ENCODE measurements at regions not wholly inside any gene's neighbourhood (a gene's known extent, or its start where the extent isn't known, plus 50 kb on each side); places are given as distances from the start of the nearest gene placed in this dataset.

DNA sequence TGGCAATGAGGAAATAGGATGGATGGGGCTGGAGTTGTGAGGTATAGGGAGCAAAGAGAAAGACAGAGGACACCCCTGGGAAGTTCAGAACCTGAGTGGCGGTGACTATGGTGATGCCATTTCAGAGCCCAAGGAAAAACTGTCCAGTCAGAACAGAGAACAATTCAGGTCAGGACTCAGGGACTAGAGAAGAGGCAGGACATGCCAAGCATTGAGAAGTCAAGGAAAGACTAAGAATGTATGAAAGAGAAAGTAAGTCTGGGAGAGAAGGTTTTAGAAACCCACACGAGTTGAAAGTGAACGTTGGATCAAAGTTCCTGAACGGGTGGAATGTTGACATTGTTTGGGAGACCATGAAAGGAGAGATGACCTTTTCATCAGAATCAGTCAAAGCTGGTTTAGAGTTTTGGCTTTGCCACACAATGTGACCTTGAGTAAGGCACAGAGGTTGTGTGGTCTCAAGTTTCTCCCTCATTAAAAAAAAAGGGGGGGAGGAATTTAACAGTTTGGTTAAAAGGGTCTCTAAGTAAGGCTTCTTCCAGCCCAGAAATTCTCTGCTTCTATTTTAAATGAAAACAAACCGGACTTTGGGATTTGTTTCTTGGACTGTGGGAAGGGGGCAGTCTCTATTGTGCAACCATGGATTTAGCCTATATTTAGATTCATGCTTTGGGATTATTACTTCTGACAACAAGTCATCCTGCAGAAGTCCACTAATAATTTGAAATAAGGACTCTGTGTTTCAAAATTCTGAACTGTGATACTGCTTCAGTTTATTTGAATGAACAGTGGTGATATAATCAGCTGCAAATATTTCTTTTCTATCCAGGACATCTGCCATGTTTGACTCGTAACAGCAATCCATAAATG is 315.9 kb upstream of the TBL1XR1 start:
- DNase-seq (ENCODE audit: low read depth, low spot score): no peak
- no peak overlapping the region for H3K4me3 ChIP-seq (ENCODE audit: low read length)

DNA sequence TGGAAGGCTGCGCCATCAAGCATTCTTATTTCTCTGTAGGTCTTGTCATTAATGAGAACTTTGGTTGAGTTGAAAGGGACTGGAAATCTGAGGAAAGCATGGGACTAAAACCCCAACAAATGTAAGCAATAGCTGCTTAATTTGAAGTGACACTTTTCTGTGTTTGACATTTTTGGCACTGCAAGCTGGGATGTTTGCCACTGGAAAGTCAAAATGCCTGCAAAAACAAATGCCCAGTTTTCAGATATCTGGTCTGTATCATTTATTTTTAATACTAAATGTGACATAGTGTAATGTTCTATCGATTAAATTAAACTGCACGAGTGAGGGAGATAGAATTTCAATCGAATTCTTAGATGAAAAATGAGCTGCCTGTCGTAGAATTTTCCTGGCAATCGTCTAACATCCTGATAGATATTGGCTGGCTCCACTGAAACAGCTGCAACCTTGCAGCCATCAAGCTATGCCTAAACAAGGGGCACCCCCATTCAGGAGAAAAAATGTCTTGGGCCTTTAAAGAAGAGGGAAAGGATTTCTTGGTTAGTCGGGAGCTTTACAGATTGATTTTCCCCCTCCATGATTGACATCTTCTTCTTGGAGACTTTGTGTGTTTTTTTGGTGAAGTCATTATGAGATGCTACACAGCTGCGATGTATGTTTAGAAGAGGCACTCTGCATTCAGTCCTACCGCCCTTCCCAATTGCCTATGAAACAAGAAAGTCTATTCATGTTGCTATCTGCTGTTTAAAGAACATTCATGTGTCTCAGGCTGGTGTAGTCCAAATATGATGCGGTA is 316.7 kb upstream of the TBL1XR1 start:
- no peak overlapping the region for H3K4me3 ChIP-seq (ENCODE audit: low read length)
- DNase-seq (ENCODE audit: low read depth, low spot score): no peak

DNA sequence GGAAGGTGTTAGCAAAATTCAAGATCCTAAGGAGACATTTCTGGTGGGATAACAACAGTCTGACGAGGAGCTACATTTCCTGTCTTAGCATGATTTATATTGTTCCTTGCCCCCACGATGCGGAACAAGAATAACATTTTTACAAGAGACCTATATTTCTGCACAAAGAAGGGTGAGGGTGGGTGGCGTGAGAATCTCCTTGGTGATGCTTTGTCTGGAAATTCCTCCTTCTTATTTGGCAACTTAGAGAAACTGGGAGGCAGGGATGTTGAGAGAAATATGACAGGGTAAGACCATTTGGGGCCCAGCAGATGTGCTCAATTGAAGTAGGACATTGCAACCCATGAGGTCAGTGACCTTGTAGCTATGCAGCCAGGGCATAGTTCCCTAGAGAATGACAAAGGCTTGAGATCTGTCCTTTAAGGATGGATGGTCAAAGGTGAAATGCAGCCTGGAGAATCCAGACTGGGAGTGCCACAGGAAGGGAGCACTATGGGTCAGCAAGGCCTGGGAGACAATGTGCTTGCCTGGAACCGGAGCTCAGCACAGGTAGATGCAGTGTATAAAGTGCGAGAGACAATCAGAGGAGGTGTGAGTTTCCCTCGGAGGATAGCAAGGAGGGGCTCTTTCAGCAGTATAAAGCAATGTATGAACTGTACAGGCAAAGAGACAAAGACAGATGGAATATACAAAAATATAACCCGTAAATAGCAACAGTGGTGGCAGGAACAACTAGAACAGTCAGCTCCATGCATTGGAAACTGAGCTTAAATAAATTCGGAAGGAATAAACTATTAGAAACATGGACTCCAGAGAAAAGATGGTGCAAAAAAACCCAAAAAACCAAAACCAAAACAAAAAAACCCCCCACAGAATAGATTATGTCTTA is 317.6 kb upstream of the TBL1XR1 start:
- DNase-seq (ENCODE audit: low read depth, low spot score): no peak
- H3K4me3 ChIP-seq (ENCODE audit: low read length): no peak overlapping the region

DNA sequence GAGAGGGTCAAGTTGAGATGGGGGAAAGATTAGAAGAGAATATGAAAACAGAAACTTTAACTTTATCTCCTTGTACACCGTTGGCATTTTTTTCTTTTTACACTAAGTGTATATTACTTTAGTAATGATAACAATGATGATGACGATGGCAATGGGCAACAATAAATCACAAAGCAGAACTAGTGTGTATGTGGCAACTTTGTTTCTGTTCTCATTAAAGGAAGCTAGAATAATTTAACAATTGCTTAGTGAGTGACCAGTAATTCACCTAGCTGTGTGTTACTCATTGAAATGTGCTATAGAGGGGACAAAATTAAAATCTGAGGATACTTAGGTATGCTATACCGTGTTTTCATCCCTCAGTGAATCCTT is 318.5 kb upstream of the TBL1XR1 start:
- H3K4me3 ChIP-seq (ENCODE audit: low read length): no peak overlapping the region
- no peak for DNase-seq (ENCODE audit: low read depth, low spot score)

DNA sequence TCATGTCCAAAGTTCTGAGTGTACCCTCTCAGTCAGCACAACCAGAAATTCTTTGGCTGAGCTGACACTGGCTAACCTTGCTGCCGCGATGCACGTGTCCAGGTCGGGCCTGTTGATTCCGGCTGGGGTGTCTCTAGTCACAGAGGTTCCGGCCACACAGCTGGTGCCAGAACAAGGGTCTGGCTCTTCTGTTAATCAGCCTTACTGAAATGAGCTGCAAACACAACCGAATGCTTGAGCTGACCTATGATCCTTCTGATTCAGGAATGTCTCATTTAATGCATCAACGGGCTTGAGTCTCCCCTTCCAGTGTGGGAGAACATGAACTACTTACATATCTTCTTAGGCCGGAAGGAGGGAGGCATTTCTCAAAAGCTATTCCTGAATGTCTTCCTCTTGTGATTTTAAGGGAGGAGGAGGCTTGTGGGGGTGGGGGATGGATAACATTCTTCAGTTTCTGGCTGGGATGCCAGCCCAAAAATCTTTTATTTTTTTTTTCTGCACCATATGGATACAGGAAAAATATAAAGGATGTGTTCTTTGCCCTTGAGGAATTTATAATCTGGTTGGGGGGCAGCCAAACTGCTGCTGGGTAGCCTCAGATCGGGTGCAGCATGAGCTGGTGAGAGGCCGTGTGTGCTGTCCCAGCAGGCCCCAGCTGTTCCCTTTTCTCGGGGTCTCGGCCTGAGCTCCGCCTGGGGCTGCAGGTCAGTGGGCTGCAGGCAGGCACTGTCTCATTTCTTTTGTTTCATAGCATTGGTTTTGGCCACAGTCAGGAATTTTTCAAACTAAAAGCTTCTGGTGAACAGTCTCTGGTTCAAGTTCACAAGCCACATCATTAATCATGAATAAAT is 319.1 kb upstream of the TBL1XR1 start:
- H3K4me3 ChIP-seq (ENCODE audit: low read length): no peak overlapping the region
- DNase-seq (ENCODE audit: low read depth, low spot score): no peak

DNA sequence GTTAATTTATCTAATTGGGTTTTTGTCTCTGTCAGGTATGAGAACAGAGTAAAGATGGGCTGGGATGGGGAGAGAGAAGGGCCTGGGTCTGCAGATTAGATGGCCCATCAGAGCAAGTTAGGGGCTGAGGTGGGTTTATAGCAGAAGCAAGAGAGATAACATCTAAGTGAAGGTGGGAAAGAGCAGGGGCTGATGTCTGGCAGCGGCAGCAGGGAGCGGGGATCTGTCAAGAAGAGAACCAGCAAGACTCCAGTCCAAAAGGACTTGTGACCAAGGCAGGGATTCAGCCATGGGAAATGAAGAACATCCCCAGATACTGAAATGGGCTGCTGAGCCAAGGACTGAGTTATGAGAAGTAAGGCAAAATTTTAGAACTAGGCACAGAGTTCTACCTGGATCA is 320.6 kb upstream of the TBL1XR1 start:
- no peak for DNase-seq (ENCODE audit: low read depth, low spot score)
- no peak overlapping the region for H3K4me3 ChIP-seq (ENCODE audit: low read length)

DNA sequence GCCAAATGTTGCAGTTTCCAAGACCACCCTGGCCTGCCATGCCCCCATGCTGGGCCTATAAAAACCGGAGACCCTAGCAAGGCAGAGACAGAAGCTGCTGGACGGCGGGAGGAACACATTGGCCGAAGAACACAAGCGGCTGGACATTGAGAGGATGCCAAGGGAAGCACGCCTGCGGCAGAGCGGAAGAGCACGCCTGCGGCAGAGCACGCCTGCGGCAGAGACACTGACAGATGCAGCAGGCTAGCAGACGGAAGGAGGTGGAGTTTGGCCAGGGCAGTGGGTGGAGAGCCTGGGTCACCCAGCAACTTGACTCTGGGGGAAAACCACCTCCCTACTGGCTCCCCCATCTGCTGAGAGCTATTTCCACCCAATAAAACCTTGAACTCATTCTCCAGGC is 322.3 kb upstream of the TBL1XR1 start:
- no peak for DNase-seq (ENCODE audit: low read depth, low spot score)
- no peak overlapping the region for H3K4me3 ChIP-seq (ENCODE audit: low read length)

DNA sequence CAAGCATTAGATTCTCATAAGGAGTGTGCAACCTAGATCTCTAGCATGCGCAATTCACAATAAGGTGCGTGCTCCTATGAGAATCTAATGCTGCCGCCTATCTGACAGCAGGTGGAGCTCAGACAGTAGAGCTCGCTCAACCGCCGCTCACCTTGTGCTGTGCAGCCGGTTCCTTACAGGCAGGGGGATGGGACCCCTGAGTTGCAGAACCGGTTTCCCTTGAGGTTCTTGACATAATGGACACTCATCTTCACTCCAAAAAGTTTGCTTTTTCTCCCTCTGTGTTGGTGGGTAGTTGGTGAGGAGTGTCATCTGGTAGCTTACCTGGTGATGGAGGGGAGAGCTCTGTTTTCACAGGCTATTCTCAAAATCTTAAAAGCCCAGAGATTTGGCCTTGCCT is 324.0 kb upstream of the TBL1XR1 start:
- H3K4me3 ChIP-seq (ENCODE audit: low read length): no peak overlapping the region
- DNase-seq (ENCODE audit: low read depth, low spot score): no peak

DNA sequence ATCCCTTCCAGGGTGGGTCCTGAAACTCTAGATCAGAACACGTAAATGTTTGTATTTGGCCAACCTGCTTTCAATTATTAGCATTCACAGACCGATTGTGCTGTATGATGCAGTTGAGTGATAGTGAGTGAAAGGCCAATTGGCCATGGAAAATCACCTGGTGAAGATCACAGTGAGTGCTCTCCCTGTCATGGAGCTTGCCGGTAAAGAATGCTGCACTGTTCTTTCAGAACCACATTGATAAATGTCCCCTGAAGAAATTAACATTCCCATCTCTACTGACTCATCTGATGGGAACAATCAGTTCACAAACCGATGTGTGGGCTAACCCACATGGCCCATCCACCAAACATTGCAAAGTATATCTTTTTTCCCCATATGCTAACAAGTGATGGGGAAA is 324.8 kb upstream of the TBL1XR1 start:
- no peak overlapping the region for H3K4me3 ChIP-seq (ENCODE audit: low read length)
- no peak for DNase-seq (ENCODE audit: low read depth, low spot score)

DNA sequence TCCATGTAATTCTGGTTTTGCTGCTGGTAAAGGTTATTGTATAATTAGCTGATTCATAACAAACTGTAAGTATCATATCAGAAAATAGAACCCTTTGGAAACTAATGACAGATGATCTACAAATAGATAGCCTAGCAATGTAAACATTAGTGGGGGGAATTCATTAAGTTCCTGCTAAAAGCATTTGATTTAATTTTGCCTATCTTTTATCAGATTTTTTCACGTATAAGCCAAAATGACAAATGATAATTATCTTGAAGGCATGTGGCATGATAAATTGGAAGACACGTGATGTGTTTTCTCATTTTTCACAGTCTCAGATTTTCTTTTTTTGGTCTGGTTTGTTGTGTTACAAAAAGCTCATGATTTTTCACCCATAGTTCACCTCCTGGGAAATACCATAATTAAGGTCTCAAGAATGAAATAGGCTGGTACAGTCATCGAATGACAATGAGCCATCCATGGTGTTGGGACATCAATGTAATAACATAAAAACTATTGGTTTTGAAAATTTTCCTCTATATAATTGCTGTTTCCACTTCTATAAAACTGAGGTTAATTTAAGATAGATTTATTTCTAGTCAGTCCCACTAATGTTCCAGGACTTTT is 325.9 kb upstream of the TBL1XR1 start:
- no peak for DNase-seq (ENCODE audit: low read depth, low spot score)
- no peak overlapping the region for H3K4me3 ChIP-seq (ENCODE audit: low read length)

DNA sequence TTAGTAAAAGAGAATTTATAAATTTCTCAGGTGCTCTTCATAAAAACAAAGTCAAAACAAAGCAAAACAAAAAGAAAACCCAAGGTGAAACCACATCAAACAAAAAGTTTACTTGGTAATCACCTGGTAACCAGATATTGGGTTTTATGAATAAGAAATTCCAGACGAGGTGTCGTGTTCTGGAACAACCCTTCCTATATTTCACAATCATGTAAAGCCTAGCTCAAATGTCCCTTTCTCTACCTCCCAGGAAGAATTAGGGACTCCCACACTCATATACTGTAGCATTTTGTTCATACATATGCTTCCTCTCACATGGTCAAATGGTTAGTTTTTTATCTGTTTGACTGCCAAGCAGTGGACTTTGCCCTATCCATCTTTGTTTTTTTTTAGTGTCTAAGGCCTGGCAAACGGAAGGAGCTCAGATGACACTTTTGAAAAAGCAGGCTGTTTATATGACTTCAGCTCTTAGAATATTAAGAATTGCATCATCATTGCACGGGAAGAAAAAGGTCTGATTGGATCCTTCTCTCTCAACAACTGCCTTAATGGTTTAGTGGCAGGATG is 326.7 kb upstream of the TBL1XR1 start:
- no peak for DNase-seq (ENCODE audit: low read depth, low spot score)
- H3K4me3 ChIP-seq (ENCODE audit: low read length): no peak overlapping the region

DNA sequence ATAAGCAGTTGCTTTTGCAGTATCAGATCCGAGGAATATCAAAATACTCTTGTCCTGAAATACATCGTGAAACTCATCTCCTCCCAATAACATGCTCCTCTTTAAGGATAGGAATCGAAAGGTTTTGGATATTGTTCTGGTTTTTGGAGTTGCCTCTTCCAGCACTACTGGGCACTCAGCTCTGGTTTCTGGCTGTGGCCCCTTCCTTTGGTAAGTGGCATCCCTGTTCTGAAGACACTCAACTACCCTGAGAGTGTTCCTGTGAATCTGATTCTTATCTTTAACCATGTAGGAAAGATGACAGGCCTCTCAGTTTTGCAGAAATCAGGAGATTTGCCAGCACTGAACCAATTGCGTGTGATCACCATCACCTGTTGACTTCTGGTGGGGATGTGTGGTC is 327.5 kb upstream of the TBL1XR1 start:
- no peak overlapping the region for H3K4me3 ChIP-seq (ENCODE audit: low read length)
- DNase-seq (ENCODE audit: low read depth, low spot score): no peak

DNA sequence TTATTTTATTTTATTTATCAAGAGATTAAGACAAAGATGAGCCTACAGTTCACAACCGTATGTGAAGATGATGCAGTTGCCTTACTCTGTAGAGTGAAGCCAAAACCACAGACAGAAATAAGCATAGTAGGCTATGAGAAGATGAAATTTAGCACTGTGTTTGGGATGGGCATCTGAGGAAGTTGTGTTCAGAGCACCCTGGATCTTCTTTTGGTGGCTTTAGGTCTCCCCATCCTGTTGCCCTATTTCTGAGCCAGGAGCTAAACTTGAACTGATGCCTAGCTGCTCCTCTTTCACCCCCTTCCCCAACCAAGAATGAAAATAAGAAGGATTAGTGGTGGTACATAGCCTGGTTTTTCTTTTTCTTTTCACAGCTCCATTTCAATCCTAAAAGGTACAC is 328.1 kb upstream of the TBL1XR1 start:
- DNase-seq (ENCODE audit: low read depth, low spot score): no peak
- no peak overlapping the region for H3K4me3 ChIP-seq (ENCODE audit: low read length)

DNA sequence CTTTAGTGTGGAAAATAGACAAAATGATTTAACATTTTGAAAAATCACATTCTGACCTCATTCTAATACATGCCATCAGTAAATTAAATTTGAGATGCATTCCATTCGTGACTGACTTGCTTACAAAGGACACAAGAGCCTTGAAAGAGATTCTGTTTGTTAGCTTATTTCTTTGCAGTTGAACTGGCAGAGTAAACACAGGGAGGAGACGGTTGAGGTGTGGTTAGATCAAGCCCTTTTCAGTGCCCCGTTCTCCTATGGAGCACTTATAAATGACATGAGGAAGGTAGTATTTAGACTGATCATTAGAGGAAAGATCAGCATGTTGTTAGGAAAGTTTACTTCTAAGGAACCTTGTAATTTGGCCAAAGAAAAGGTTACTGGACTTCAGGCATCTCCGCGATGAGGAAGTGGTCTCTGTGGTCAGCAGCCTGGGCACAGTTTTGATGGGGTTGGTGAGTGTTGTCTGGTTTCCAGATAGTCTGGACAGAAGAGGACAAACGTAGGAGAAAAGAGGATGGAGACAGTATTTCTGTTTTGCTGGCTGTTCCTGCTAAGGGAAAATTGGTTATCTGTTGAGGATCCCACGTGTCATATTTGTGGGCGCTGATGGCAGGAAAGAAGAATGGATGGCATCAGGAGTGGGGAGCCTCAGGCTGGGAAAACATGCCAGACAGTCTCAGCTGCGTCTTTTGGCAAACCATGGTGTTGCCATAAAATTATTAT is 328.9 kb upstream of the TBL1XR1 start:
- no peak for DNase-seq (ENCODE audit: low read depth, low spot score)
- no peak overlapping the region for H3K4me3 ChIP-seq (ENCODE audit: low read length)

DNA sequence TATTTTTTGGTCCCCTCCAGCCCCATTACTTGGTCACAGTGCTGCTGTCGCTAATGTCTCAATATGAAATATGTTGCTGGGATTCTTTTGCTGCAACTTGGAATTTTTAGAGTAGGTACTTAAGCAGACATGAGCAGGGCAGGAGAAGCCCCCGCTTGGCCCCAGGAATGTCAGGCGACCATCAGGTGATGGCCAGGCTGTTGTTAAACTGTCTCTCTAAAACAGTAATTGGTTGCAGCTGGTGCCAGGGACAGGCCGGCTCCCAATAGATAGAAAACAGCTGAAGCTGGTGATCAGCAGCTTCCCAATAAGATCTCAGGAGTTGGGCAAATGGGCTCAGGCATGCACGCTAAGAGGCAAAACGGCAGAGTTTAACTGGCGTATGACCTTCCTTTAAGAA is 329.9 kb upstream of the TBL1XR1 start:
- DNase-seq (ENCODE audit: low read depth, low spot score): no peak
- H3K4me3 ChIP-seq (ENCODE audit: low read length): no peak overlapping the region

DNA sequence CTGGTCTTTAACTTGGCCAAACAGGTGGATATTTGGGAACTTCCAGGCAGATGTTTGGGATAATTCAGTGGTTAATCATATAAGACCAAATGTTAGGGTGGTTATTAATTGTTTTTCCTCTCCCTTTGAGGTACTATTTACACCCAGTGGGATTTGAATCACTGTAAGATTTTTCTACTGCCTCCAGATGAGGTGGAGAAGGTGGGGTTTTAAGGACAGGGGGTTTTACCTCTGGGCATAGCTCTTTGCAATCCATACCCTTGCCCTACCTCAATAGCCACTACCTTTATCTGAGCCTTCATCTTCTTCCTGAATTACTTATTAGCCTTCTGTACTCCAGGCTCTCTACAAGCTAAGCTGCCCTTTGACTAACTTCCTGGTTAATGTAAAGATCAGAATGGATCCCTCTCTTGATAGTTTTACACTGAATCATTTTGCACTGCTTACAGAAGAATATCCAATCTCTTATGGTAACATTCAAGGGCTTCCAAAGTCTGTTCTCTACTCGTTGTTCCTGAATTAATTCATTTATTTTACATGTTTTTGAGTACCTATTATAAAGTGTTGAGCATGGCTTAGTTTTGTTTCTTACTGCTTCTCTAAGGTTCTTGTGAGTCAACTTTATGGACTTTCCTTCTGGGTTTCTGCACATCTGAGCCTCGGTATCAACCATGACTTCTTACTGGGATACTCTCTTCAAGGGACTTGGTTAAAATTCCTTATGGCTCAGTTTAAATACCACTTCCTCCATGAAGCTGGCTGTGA is 331.2 kb upstream of the TBL1XR1 start:
- no peak for DNase-seq (ENCODE audit: low read depth, low spot score)
- no peak overlapping the region for H3K4me3 ChIP-seq (ENCODE audit: low read length)

DNA sequence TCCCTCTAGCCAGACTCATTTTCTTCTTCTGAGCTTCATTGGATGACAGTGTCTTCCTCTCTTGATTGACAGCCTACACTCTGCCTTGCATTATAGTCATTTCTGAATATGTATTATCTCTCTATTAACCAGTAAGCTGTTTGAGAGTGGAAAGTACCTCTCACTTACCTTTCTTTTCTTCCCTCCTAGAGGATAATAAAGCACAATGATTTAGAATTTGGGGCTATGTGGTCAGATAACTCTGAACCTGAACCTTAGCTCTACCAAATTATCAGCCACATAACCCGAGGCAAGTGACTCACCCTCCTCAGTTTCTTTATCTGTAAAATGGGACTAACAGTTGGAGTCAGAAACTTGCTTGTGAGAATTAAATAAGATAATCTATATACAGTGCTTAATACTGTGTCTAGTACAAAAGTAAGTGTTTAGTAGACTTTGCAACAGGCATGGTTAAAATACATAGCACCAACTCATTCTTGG is 331.8 kb upstream of the TBL1XR1 start:
- no peak overlapping the region for H3K4me3 ChIP-seq (ENCODE audit: low read length)
- no peak for DNase-seq (ENCODE audit: low read depth, low spot score)

All from Jurkat, Clone E6-1 (cell line).